Gastroesophageal sphincter (tissue), 3 donors: ENCODE measurements at regions not wholly inside any gene's neighbourhood (a gene's known extent, or its start where the extent isn't known, plus 50 kb on each side); places are given as distances from the start of the nearest gene placed in this dataset.

Experiments
- EP300 ChIP-seq: sonication (generic); formaldehyde crosslinking; IDR thresholded peaks from one replicate; pipeline ENCODE4 v1.6.1; 2017; ENCODE audit warnings: antibody characterized with exemption, mild to moderate bottlenecking
- POLR2A ChIP-seq, 2 donors: fragments of 450-650 bp; IDR thresholded peaks; one replicate each; pipeline ENCODE4 v1.6.1; 2017; ENCODE audit warnings: antibody characterized with exemption in 2 of 2, mild to moderate bottlenecking in 2 of 2, moderate library complexity in 1 of 2
- TF ChIP-seq, protein P1 (sequence below), 4 experiments: fragments of 200-600 bp in 2 of 4; fragments of 450-650 bp in 2 of 4; sonication (generic) in 1 of 4; IDR thresholded peaks; one replicate each; pipeline ENCODE4 v1.5.1; 2017 to 2019; ENCODE audit warnings: antibody characterized with exemption in 4 of 4, mild to moderate bottlenecking in 2 of 4, moderate library complexity in 2 of 4

DNA sequence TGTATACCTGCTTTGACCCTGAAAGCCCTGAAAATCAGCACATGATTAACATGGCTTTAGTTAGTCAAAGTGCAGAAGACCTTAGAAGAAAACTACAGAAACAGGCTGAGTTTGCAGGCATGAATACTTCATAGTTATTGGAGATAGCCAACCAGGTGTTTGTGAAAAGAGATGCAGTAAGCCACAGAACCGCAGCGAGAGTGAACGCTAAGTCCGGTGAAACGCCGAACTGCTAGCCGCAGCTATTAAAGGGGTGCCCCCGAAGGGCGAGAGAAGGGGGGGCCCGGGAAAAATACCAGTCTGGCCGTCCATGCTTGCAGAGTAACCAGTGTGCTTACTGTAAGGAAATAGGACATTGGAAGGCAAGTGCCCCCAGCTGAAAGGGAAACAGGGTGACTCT is 784.0 kb upstream of the TMEM132C start:
- TF ChIP-seq, protein P1, sequence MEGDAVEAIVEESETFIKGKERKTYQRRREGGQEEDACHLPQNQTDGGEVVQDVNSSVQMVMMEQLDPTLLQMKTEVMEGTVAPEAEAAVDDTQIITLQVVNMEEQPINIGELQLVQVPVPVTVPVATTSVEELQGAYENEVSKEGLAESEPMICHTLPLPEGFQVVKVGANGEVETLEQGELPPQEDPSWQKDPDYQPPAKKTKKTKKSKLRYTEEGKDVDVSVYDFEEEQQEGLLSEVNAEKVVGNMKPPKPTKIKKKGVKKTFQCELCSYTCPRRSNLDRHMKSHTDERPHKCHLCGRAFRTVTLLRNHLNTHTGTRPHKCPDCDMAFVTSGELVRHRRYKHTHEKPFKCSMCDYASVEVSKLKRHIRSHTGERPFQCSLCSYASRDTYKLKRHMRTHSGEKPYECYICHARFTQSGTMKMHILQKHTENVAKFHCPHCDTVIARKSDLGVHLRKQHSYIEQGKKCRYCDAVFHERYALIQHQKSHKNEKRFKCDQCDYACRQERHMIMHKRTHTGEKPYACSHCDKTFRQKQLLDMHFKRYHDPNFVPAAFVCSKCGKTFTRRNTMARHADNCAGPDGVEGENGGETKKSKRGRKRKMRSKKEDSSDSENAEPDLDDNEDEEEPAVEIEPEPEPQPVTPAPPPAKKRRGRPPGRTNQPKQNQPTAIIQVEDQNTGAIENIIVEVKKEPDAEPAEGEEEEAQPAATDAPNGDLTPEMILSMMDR (IDR thresholded peaks at IDR 0.05): no peak
- no peak for TF ChIP-seq POLR2A (IDR thresholded peaks at IDR 0.05)
- TF ChIP-seq EP300: no peak
